PC-3 (cell line): ENCODE measurements at regions not wholly inside any gene's neighbourhood (a gene's known extent, or its start where the extent isn't known, plus 50 kb on each side); places are given as distances from the start of the nearest gene placed in this dataset.

Source experiments
- EZH2 ChIP-seq: fragments of 300-600 bp; sonication (generic); IDR thresholded peaks from one replicate; pipeline ENCODE4 v1.6.1; 2017; ENCODE audit warnings: antibody characterized with exemption, mild to moderate bottlenecking, low read length; ENCODE audit not compliant: unreplicated experiment
- EZH2phosphoT487 ChIP-seq: fragments of 300-600 bp; sonication (generic); IDR thresholded peaks from 2 replicates; pipeline ENCODE4 v1.6.1; 2018; ENCODE audit warnings: mild to moderate bottlenecking, antibody characterized with exemption, low read length, borderline replicate concordance
- TF ChIP-seq, protein P1 (sequence below): fragments of 300-600 bp; sonication (generic); conservative IDR thresholded peaks from 2 replicates; pipeline ENCODE4 v1.5.1; 2017; ENCODE audit warnings: antibody characterized with exemption, low read depth, mild to moderate bottlenecking, low read length

DNA sequence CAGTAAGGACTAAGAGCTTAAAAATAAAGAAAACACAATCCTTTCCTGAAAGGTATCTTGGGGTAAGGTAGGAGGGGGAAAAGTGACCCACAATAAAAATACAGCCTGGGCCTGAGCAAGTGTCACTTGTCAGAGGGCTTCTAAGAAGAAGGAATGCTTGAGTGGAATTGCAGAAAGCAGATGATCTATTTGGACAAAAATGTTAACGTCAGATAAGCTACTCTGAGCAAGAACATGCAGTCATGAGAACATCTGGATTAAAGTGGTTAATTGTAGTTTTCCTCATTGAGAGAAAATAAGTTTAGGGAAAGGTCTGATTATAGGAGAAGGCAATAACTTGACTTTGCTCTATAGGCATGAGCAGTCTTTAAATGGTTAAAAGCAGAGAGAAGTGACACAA lies 581.9 kb downstream of the HTR1B start:
- TF ChIP-seq, protein P1, sequence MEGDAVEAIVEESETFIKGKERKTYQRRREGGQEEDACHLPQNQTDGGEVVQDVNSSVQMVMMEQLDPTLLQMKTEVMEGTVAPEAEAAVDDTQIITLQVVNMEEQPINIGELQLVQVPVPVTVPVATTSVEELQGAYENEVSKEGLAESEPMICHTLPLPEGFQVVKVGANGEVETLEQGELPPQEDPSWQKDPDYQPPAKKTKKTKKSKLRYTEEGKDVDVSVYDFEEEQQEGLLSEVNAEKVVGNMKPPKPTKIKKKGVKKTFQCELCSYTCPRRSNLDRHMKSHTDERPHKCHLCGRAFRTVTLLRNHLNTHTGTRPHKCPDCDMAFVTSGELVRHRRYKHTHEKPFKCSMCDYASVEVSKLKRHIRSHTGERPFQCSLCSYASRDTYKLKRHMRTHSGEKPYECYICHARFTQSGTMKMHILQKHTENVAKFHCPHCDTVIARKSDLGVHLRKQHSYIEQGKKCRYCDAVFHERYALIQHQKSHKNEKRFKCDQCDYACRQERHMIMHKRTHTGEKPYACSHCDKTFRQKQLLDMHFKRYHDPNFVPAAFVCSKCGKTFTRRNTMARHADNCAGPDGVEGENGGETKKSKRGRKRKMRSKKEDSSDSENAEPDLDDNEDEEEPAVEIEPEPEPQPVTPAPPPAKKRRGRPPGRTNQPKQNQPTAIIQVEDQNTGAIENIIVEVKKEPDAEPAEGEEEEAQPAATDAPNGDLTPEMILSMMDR: no peak
- no peak for TF ChIP-seq EZH2phosphoT487
- TF ChIP-seq EZH2: no peak
